Transverse colon (tissue), 4 donors: ENCODE measurements at regions not wholly inside any gene's neighbourhood (a gene's known extent, or its start where the extent isn't known, plus 50 kb on each side); places are given as distances from the start of the nearest gene placed in this dataset.

Source experiments
- CTCF ChIP-seq, 5 experiments: fragments of 200-600 bp in 3 of 5; fragments of 450-650 bp in 2 of 5; sonication (generic) in 3 of 5; IDR thresholded peaks; 1 replicate in 2 of 5; 2 replicates in 3 of 5; pipeline ENCODE4 v1.5.1; 2016 to 2017; ENCODE audit warnings: antibody characterized with exemption in 5 of 5, inconsistent platforms in 3 of 5, mild to moderate bottlenecking in 2 of 5, moderate library complexity in 1 of 5
- POLR2A ChIP-seq: fragments of 450-650 bp; IDR thresholded peaks from one replicate; pipeline ENCODE4 v1.6.1; 2016; ENCODE audit warnings: antibody characterized with exemption, mild to moderate bottlenecking, moderate library complexity
- POLR2AphosphoS5 ChIP-seq, 3 donors: sonication (generic); formaldehyde crosslinking; IDR thresholded peaks; one replicate each; pipeline ENCODE4 v1.6.1; 2016; ENCODE audit warnings: antibody characterized with exemption in 3 of 3

- TF ChIP-seq POLR2A (no peak), POLR2AphosphoS5 (IDR thresholded peaks at IDR 0.05) (no peak), CTCF (IDR thresholded peaks at IDR 0.05) (no peak)
Observed at GRCh38 chr16:86739808-86740207, 161.5 kb downstream of the FOXL1 start.
